IPS-15b (cell line): ENCODE measurements at regions not wholly inside any gene's neighbourhood (a gene's known extent, or its start where the extent isn't known, plus 50 kb on each side); places are given as distances from the start of the nearest gene placed in this dataset.

Experiments used
- H3K27me3 ChIP-seq: one replicate; pipeline ENCODE4 v1.6.1; 2013; ENCODE audit warnings: low read length; ENCODE audit not compliant: control insufficient read depth, insufficient read depth
- H3K36me3 ChIP-seq: one replicate; pipeline ENCODE4 v1.6.1; 2013; ENCODE audit warnings: low read length; ENCODE audit not compliant: control insufficient read depth, insufficient read depth
- H3K4me1 ChIP-seq: one replicate; pipeline ENCODE4 v1.6.1; 2013; ENCODE audit warnings: mild to moderate bottlenecking, low read length; ENCODE audit not compliant: control insufficient read depth, insufficient read depth
- H3K4me3 ChIP-seq: one replicate; pipeline ENCODE4 v1.5.1; 2013; ENCODE audit warnings: low read depth, low read length
- H3K9ac ChIP-seq: one replicate; pipeline ENCODE4 v1.6.1; 2013; ENCODE audit warnings: low read depth, mild to moderate bottlenecking, low read length
- H3K9me3 ChIP-seq: one replicate; pipeline ENCODE4 v1.6.1; 2013; ENCODE audit warnings: mild to moderate bottlenecking, low read length; ENCODE audit not compliant: control insufficient read depth, insufficient read depth

DNA sequence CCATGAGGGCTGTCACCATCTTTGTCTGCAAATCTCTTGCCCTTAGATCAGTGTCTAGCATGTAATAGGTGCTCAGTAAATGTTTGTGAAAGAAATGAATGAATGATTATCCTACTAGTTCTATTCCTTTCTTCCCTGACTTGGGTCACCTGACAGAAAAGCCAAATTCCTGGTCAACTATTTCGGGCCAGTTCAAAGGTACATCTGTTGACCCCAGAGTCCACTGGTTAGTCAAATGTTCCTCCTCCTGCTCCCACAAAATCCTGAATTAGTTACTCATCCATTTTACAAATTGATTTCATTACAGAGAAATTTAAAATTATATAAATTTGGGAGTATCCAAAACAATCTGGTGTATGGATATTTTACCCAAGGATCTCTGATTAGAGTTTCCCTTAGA lies 124.7 kb upstream of the NAV2 start:
- Histone ChIP-seq H3K27me3 (no peaks in the 10 kb centered on the region), H3K9ac (no peak overlapping the region), H3K4me1 (no peaks in the 10 kb centered on the region), H3K9me3 (no peaks in the 10 kb centered on the region), H3K36me3 (no peaks in the 10 kb centered on the region), H3K4me3 (no peak overlapping the region)

DNA sequence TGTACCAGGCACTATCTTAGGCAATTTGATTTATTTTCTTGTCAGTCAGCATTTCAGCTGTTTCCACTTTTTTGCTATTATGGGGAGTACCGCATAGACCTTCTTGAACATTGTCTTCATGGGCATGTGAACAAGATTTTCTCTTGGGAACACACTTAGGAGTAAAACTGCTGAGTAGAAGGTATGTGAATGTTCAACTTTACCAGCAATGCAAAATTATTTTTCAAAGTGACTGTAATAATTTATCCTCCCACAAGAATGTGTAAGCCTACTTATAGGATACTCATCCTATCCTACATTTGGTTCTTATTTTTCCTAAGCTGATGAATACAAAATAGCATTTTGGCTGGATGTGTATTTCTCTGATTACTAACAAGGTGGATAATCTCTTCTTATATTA lies 132.0 kb upstream of the NAV2 start:
- Histone ChIP-seq H3K4me1 (no peaks in the 10 kb centered on the region), H3K9ac (no peak overlapping the region), H3K36me3 (no peaks in the 10 kb centered on the region), H3K9me3 (no peaks in the 10 kb centered on the region), H3K27me3 (no peaks in the 10 kb centered on the region), H3K4me3 (no peak overlapping the region)

DNA sequence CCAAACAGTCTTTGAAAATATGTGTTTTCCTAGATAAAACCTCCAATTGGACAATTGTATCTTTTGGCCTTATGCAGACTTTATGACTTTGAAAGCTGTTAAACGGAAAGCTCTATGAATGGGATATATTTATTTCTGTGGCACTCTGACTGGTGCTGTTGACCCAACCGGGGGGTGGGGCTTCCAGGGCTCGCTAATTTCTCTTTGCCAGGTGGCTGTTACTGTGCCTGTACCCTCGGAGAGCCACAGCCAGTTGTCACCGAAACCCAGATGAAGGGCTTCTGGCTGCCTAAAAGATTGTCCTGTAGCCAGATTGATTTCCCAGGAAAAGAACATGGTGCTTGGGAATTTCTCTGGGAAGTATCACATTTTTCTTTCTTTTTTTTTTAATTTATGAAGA lies 132.7 kb upstream of the NAV2 start:
- Histone ChIP-seq H3K4me1 (no peaks in the 10 kb centered on the region), H3K9me3 (no peaks in the 10 kb centered on the region), H3K36me3 (no peaks in the 10 kb centered on the region), H3K9ac (no peak overlapping the region), H3K4me3 (no peak overlapping the region), H3K27me3 (no peaks in the 10 kb centered on the region)

DNA sequence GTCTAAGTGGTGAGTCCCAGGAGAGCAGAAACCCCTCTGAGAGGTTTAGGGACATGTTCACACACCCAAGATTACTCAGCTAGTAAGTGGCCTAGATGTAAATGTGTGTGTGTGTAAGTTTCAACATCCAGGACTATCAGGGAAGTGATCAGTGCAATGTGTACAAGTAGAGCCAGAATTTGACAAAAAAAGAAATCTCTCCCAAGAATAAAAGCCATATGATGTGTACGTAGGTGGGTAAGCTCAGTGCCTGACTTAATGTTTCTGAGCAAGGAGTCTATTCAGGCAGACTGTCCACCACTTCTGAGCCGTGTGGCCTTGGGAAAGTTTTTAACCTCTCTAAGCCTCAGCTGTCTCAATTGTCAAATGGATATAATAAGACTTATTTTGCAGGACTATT lies 133.8 kb upstream of the NAV2 start:
- no peaks in the 10 kb centered on the region for H3K9me3 ChIP-seq
- no peaks in the 10 kb centered on the region for H3K36me3 ChIP-seq
- no peaks in the 10 kb centered on the region for H3K4me1 ChIP-seq
- no peak overlapping the region for H3K9ac ChIP-seq
- H3K27me3 ChIP-seq, result no peaks in the 10 kb centered on the region
- no peak overlapping the region for H3K4me3 ChIP-seq

DNA sequence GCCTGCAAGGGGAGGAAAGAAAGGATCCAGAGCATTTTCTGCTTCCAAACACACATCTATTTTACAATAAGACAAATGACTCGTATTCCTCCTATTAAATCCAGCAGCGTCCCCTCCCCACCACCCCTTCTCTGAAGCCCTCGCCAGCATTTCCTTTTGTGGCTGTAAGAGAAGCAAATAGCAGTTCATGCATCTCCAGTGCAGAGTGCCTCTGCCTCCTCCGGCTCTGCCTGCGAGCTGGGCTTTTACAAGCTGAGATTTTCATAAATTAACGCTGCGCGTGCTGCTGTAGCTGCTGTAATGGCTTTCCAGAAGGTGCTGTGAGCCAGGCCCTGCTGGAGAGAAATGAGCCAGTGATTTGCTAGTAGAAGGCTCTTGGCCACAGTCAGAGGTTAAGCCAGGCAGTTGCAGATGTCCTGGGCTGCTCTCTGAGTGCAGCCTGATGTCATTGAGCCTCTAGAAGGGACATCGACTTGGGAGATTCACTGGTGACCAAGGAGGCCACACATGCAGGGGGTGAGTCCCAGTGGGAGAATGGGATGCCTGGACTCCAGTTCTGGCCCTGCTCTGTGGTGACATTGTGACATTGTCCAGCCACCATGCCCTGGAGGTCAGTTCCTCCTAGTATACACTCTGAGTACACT lies 134.5 kb upstream of the NAV2 start:
- H3K9ac ChIP-seq, result no peak overlapping the region
- H3K27me3 ChIP-seq, result no peaks in the 10 kb centered on the region
- no peaks in the 10 kb centered on the region for H3K36me3 ChIP-seq
- no peaks in the 10 kb centered on the region for H3K4me1 ChIP-seq
- H3K4me3 ChIP-seq, result no peak overlapping the region
- no peaks in the 10 kb centered on the region for H3K9me3 ChIP-seq

DNA sequence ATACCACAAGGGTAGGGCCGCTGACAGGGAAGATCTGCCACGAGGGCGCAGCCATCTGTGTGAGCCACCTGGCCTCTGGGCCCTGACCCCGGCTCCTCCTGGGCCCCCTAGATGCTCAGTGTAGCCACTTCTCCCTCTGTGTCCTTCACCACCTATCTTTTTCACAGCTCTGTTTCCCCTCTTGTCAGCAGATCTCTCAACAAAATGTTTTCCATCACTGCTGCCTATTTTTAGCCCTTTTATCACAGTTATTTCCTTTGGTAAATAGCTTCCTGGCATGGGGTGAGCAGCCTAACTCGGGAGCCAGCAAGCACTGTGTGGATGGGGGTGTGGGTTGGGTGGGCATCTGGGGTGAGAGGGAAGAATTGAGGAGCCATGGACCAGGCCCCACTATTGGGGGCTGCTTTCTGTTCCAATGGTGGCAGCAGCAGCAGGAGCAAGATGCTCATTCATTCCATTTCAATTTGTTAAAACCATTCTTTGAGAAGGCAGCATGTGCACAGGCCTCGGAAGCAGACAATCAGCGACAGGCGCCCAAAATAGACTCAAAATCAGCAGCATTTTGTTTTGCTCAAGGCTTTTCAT lies 135.2 kb upstream of the NAV2 start:
- no peaks in the 10 kb centered on the region for H3K36me3 ChIP-seq
- no peaks in the 10 kb centered on the region for H3K4me1 ChIP-seq
- H3K9ac ChIP-seq, result no peak overlapping the region
- H3K4me3 ChIP-seq, result no peak overlapping the region
- no peaks in the 10 kb centered on the region for H3K9me3 ChIP-seq
- H3K27me3 ChIP-seq, result no peaks in the 10 kb centered on the region

DNA sequence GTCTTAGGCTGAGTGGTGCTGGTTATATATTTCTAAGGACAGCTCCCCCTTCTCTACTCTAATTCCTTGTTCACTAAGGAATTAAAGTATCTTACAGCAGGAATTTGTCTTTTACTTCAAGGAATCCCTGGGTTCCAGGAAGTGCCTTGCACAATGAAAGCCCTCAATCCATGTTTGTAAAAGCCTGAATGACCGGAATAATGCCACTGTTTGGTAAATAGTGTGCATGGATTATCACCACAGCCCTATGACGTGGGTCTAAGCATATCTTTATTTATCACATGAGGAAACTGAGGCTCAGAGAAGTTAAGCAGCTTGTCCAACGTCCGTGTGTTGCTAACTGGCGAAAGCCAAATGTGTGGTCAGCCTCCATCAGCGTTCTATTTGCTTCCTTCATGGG lies 135.7 kb upstream of the NAV2 start:
- no peak overlapping the region for H3K9ac ChIP-seq
- no peaks in the 10 kb centered on the region for H3K27me3 ChIP-seq
- H3K9me3 ChIP-seq, result no peaks in the 10 kb centered on the region
- no peaks in the 10 kb centered on the region for H3K4me1 ChIP-seq
- no peaks in the 10 kb centered on the region for H3K36me3 ChIP-seq
- H3K4me3 ChIP-seq, result no peak overlapping the region

DNA sequence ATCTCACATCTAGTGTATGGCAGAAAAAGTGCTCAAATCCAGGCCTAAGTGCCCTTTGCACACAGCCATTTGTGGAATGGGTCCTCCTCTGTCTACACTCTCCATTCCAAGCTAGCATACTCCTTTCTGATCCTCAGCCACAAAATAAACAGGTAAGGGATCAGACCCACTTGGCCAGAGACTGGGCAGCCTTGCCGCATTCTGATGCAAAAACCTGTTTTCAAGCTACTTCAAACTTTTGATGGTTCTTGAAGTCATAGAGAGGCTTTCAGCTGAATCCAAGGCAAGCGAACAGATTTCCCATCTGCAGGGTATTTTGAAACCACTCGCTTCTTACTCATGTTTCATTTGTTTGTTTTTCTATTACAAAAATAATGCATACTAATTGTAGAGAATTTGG lies 136.6 kb upstream of the NAV2 start:
- H3K36me3 ChIP-seq, result no peaks in the 10 kb centered on the region
- H3K27me3 ChIP-seq, result no peaks in the 10 kb centered on the region
- no peaks in the 10 kb centered on the region for H3K9me3 ChIP-seq
- H3K9ac ChIP-seq, result no peak overlapping the region
- no peak overlapping the region for H3K4me3 ChIP-seq
- H3K4me1 ChIP-seq, result no peaks in the 10 kb centered on the region

DNA sequence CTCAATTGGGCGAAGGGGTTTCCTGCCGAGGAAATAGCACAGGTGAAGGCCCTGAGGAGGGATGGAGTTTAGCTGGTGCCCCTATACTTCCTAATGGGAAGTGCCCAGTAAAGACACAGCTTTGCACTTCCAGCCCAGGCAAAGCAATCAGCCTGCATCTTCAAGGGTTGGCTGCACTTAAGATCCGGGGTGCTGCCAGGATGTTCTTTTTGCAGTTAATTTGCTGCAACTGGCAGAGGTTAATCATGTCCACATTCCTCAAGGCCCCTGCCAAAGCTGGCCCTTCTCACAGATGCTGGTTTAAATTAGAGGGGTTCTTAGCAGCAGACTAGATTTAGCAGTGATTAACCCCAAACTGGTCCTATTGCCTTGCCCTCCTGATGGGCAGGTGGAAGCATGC lies 137.7 kb upstream of the NAV2 start:
- Histone ChIP-seq H3K27me3 (no peaks in the 10 kb centered on the region), H3K4me3 (no peak overlapping the region), H3K4me1 (no peaks in the 10 kb centered on the region), H3K36me3 (no peaks in the 10 kb centered on the region), H3K9ac (no peak overlapping the region), H3K9me3 (no peaks in the 10 kb centered on the region)

DNA sequence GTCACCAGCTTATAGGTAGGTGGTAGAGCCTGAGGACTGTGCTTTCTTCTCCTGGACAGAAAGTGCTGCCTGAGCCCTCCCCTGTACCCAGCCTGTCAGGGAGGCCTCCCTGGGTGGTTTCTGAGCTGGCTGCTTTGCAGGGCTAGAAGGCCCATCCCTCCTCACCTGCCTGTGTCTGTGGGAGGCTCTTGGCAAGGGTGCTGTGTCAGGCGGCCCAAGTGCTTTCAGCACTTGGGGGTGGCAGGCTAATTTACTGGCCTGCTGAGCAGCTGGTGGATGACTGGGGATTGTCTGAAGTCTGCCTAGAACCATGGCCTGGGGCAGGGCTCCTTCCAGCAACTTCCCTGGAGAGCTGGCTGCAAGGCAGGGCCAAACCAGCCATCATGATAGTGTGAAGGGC lies 139.0 kb upstream of the NAV2 start:
- no peaks in the 10 kb centered on the region for H3K36me3 ChIP-seq
- no peaks in the 10 kb centered on the region for H3K9me3 ChIP-seq
- H3K27me3 ChIP-seq, result no peaks in the 10 kb centered on the region
- H3K9ac ChIP-seq, result no peak overlapping the region
- no peak overlapping the region for H3K4me3 ChIP-seq
- H3K4me1 ChIP-seq, result no peaks in the 10 kb centered on the region

DNA sequence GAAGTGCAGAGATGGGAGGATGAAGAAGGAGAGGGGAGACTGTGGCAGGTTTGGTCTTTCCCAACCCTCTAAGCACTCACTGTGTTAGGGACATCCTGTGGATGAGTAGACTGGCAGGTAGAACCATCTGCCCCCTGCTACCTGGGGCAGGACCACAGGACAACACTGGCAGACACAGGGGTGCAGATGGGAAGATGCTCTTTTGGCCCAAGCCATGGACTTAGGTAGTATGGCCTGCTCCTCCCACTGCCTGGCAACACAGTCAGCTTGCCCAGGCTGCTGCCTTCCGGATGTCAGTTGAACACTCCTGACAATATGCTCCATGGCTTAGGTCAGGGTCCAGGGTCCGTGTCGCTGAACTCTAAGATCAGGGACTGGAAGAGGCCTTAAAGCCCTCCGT lies 140.7 kb upstream of the NAV2 start:
- no peak overlapping the region for H3K9ac ChIP-seq
- H3K4me3 ChIP-seq, result no peak overlapping the region
- no peaks in the 10 kb centered on the region for H3K4me1 ChIP-seq
- H3K9me3 ChIP-seq, result no peaks in the 10 kb centered on the region
- no peaks in the 10 kb centered on the region for H3K27me3 ChIP-seq
- H3K36me3 ChIP-seq, result no peaks in the 10 kb centered on the region

DNA sequence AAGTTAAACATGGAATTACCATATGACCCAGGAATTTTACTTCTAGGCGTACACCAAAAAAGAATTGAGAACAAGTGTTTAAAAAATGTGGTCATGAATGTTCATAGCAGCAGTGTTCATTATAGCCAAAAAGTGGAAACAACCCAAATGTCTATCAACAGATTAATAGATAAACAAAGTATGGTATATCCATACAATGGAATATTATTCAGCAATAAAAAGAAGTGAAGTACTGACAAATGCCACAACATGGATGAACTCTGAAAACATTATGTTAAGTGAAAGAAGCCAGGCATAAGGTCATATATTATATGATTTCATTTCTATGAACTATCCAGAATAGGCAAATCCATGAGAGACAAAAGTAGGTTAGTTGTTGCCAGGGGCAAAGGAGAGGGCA lies 141.7 kb upstream of the NAV2 start:
- Histone ChIP-seq H3K4me3 (no peak overlapping the region), H3K9me3 (no peaks in the 10 kb centered on the region), H3K27me3 (no peaks in the 10 kb centered on the region), H3K36me3 (no peaks in the 10 kb centered on the region), H3K9ac (no peak overlapping the region), H3K4me1 (no peaks in the 10 kb centered on the region)
